SK-N-SH (cell line): ENCODE measurements at regions not wholly inside any gene's neighbourhood (a gene's known extent, or its start where the extent isn't known, plus 50 kb on each side); places are given as distances from the start of the nearest gene placed in this dataset.

Experiments used
- CTCF ChIA-PET: fragments of 300-600, 350-600 bp; formaldehyde crosslinking; extraction: SDS; loops from one replicate; lab custom pipeline; 2021; lab: Yijun Ruan, JAX
- POLR2A ChIA-PET: fragments of 350-600 bp; sonication (Branson Sonifier 250); formaldehyde crosslinking; extraction: SDS; loops from one replicate; lab custom pipeline; 2020; ENCODE audit warnings: antibody characterized with exemption, inconsistent platforms; lab: Yijun Ruan, JAX
- DNase-seq: peaks from one replicate; pipeline ENCODE4 v3.0.0; 2012
- H2AFZ ChIP-seq: fragments of 200-600 bp; sonication (generic); 2 replicates; pipeline ENCODE4 v1.8.1; 2016; ENCODE audit warnings: antibody characterized with exemption, mild to moderate bottlenecking, low read depth
- H3F3A ChIP-seq: fragments of 200-600 bp; sonication (generic); replicated peaks from 2 replicates; pipeline ENCODE3; 2016; ENCODE audit warnings: antibody characterized with exemption, mild to moderate bottlenecking; ENCODE audit not compliant: insufficient read depth
- H3K27ac ChIP-seq, 2 experiments: fragments of 200-500 bp in 1 of 2; fragments of 200-600 bp in 1 of 2; sonication (Bioruptor generic) in 1 of 2; sonication (generic), shearing (Covaris generic) in 1 of 2; 2 replicates each; pipeline versions ENCODE4 v1.5.1 to v1.6.1; 2014 to 2016; ENCODE audit warnings: low read depth in 2 of 2, inconsistent platforms in 1 of 2, low read length in 1 of 2, mild to moderate bottlenecking in 1 of 2, mixed read lengths in 1 of 2
- H3K27me3 ChIP-seq: fragments of 200-600 bp; sonication (generic), shearing (Covaris generic); 2 replicates; pipeline ENCODE4 v1.6.1; 2016; ENCODE audit warnings: mixed run types; ENCODE audit not compliant: insufficient read depth
- H3K36me3 ChIP-seq, 2 experiments: fragments of 200-500 bp in 1 of 2; fragments of 200-600 bp in 1 of 2; sonication (Bioruptor generic) in 1 of 2; sonication (generic) in 1 of 2; replicated peaks in 1 of 2; 2 replicates each; pipeline versions ENCODE3 to v1.5.1; 2014 to 2016; ENCODE audit warnings: low read length in 1 of 2, mild to moderate bottlenecking in 1 of 2; ENCODE audit not compliant: insufficient read depth in 2 of 2, control insufficient read depth in 1 of 2
- H3K4me1 ChIP-seq, 2 experiments: fragments of 200-500 bp in 1 of 2; fragments of 200-600 bp in 1 of 2; sonication (Bioruptor generic) in 1 of 2; sonication (generic), shearing (Covaris generic) in 1 of 2; 2 replicates each; pipeline versions ENCODE4 v1.5.1 to v1.6.1; 2014 to 2016; ENCODE audit warnings: low read depth in 1 of 2, low read length in 1 of 2, mixed run types in 1 of 2; ENCODE audit not compliant: insufficient read depth in 2 of 2, control insufficient read depth in 1 of 2
- H3K4me2 ChIP-seq: fragments of 200-600 bp; sonication (generic), shearing (Covaris generic); 2 replicates; pipeline ENCODE4 v1.6.1; 2017; ENCODE audit warnings: mixed run types
- H3K4me3 ChIP-seq, 2 experiments: fragments of 200-500 bp in 1 of 2; fragments of 200-600 bp in 1 of 2; sonication (Bioruptor generic) in 1 of 2; sonication (generic), shearing (Covaris generic) in 1 of 2; 2 replicates each; pipeline versions ENCODE4 v1.5.1 to v1.8.1; 2014 to 2016; ENCODE audit warnings: low read depth in 2 of 2, inconsistent platforms in 1 of 2, low read length in 1 of 2, mild to moderate bottlenecking in 1 of 2, mixed read lengths in 1 of 2, moderate library complexity in 1 of 2
- H3K79me2 ChIP-seq: fragments of 200-600 bp; sonication (generic); 2 replicates; pipeline ENCODE4 v1.8.1; 2017; ENCODE audit warnings: mild to moderate bottlenecking; ENCODE audit not compliant: insufficient read depth
- H3K9ac ChIP-seq: fragments of 200-600 bp; sonication (generic); 2 replicates; pipeline ENCODE4 v1.6.1; 2017; ENCODE audit warnings: mixed run types
- H3K9me2 ChIP-seq: fragments of 200-600 bp; sonication (generic); 2 replicates; pipeline ENCODE4 v1.6.1; 2017; ENCODE audit warnings: mixed run types
- H3K9me3 ChIP-seq: fragments of 200-600 bp; sonication (generic); 2 replicates; pipeline ENCODE4 v1.6.1; 2017; ENCODE audit warnings: mixed run types, mild to moderate bottlenecking, moderate library complexity
- H4K20me1 ChIP-seq: fragments of 200-600 bp; sonication (generic); 2 replicates; pipeline ENCODE4 v1.6.1; 2017; ENCODE audit warnings: mild to moderate bottlenecking, mixed run types; ENCODE audit not compliant: insufficient read depth
- CHD2 ChIP-seq: fragments of 150-350 bp; IDR thresholded peaks from 2 replicates; pipeline ENCODE4 v1.6.1; 2018; ENCODE audit warnings: low read length; ENCODE audit not compliant: partially characterized antibody
- CTCF ChIP-seq: fragments of 200-600 bp; sonication (generic); IDR thresholded peaks from 2 replicates; pipeline ENCODE4 v1.6.1; 2017; ENCODE audit warnings: antibody characterized with exemption, mild to moderate bottlenecking, moderate library complexity
- ELF1 ChIP-seq: IDR thresholded peaks from 2 replicates; pipeline ENCODE4 v1.4.0; 2012
- EZH2phosphoT487 ChIP-seq: fragments of 200-600 bp; sonication (generic); IDR thresholded peaks from 2 replicates; pipeline ENCODE4 v1.6.1; 2017; ENCODE audit warnings: low read depth, mixed run types, mild to moderate bottlenecking, antibody characterized with exemption, moderate library complexity, borderline replicate concordance
- FOSL2 ChIP-seq: IDR thresholded peaks from 2 replicates; pipeline ENCODE4 v1.4.0; 2012; ENCODE audit warnings: low read depth, mild to moderate bottlenecking, moderate library complexity, borderline replicate concordance
- FOXJ3 ChIP-seq: sonication (generic); formaldehyde crosslinking; IDR thresholded peaks from 2 replicates; pipeline ENCODE4 v1.5.1; 2020; ENCODE audit warnings: mild to moderate bottlenecking, missing genetic modification reagents
- GABPA ChIP-seq: IDR thresholded peaks from 2 replicates; pipeline ENCODE4 v1.4.0; 2012; ENCODE audit warnings: low read depth, mild to moderate bottlenecking
- JUND ChIP-seq: IDR thresholded peaks from 2 replicates; pipeline ENCODE4 v1.4.0; 2012
- MXI1 ChIP-seq: IDR thresholded peaks from 2 replicates; pipeline ENCODE4 v1.6.1; 2012; ENCODE audit warnings: mild to moderate bottlenecking, low read depth, low read length, improper control_type of control experiment
- NFIC ChIP-seq: IDR thresholded peaks from 2 replicates; pipeline ENCODE4 v1.4.0; 2012; ENCODE audit warnings: borderline replicate concordance
- NRF1 ChIP-seq: IDR thresholded peaks from 2 replicates; pipeline ENCODE4 v1.6.1; 2012; ENCODE audit warnings: low read depth, mild to moderate bottlenecking, low read length
- PBX3 ChIP-seq: IDR thresholded peaks from 2 replicates; pipeline ENCODE4; 2012
- POLR2AphosphoS5 ChIP-seq: IDR thresholded peaks from 2 replicates; pipeline ENCODE4 v1.6.1; 2012; ENCODE audit warnings: low read depth, low read length
- RAD21 ChIP-seq: IDR thresholded peaks from 2 replicates; pipeline ENCODE4 v1.6.1; 2012; ENCODE audit warnings: mild to moderate bottlenecking, low read length
- REST ChIP-seq: IDR thresholded peaks from 2 replicates; pipeline ENCODE4 v1.6.1; 2012; ENCODE audit warnings: mild to moderate bottlenecking, low read depth, low read length, moderate library complexity
- RFX5 ChIP-seq: IDR thresholded peaks from 2 replicates; pipeline ENCODE4 v1.6.1; 2012; ENCODE audit warnings: mild to moderate bottlenecking, improper control_type of control experiment, low read length
- SMC3 ChIP-seq: IDR thresholded peaks from 2 replicates; pipeline ENCODE4 v1.6.1; 2012; ENCODE audit warnings: low read depth, low read length, improper control_type of control experiment
- TEAD4 ChIP-seq: IDR thresholded peaks from 2 replicates; pipeline ENCODE4 v1.4.0; 2012; ENCODE audit warnings: mild to moderate bottlenecking, borderline replicate concordance; ENCODE audit not compliant: insufficient read depth
- USF1 ChIP-seq: IDR thresholded peaks from 2 replicates; pipeline ENCODE4 v1.4.0; 2012; ENCODE audit warnings: low read depth, borderline replicate concordance
- USF2 ChIP-seq: fragments of 150-350 bp; IDR thresholded peaks from 2 replicates; pipeline ENCODE4 v1.6.1; 2017; ENCODE audit warnings: antibody characterized with exemption, low read length, low read depth, borderline replicate concordance
- YY1 ChIP-seq: IDR thresholded peaks from 2 replicates; pipeline ENCODE4 v1.4.0; 2012; ENCODE audit warnings: low read depth, mild to moderate bottlenecking
- WGBS: methylation state at CpG from one replicate; pipeline ENCODE4 v1.1.6; 2017; ENCODE audit warnings: low lambda C conversion rate; 5-methylcytosine and 5-hydroxymethylcytosine counted together

GRCh38 chr1:189774721-189775287, 702.9 kb downstream of the BRINP3 start (continued):
- TF ChIP-seq REST: no peak
- no peak for TF ChIP-seq YY1
- no peak for TF ChIP-seq NFIC

GRCh38 chr1:189775343-189775742, 702.3 kb downstream of the BRINP3 start:
- Histone ChIP-seq H3F3A (peaks cover 6% of the 10 kb centered on the region), H4K20me1 (no peaks in the 10 kb centered on the region), H2AFZ (no peak overlapping the region; the same call in 1 of the 2 replicates), H3K4me1 (peaks cover 0 to 3% of the 10 kb centered on the region in 2 experiments; a peak in 2 of 4 replicates), H3K4me2 (no peak overlapping the region), H3K9me2 (no peaks in the 10 kb centered on the region), H3K9me3 (no peaks in the 10 kb centered on the region), H3K4me3 (no peak overlapping the region), H3K27me3 (no peaks in the 10 kb centered on the region), H3K9ac (no peak overlapping the region), H3K27ac (peak overlapping the region; percentile 33 to 43; a peak in 2 of 4 replicates), H3K36me3 (no peaks in the 10 kb centered on the region), H3K79me2 (no peaks in the 10 kb centered on the region)
- ChIA-PET CTCF (no interaction called here), POLR2A (no interaction called here)
- TF ChIP-seq POLR2AphosphoS5 (no peak), SMC3 (no peak), MXI1 (no peak), JUND (peak; percentile 73), FOXJ3 (CRISPR knock-in tag) (no peak), FOSL2 (peak; percentile 77; the same call in 1 of the 2 replicates), CTCF (no peak), CHD2 (no peak), GABPA (no peak), ELF1 (no peak), NRF1 (no peak), PBX3 (peak; percentile 59; the same call in 1 of the 2 replicates), EZH2phosphoT487 (no peak), USF2 (no peak), NFIC (no peak), RAD21 (no peak), USF1 (no peak), RFX5 (no peak), TEAD4 (no peak)
- 9% methylated on average over 1 of the region's 1 CpG for WGBS
- DNase-seq: no peak
